Subcutaneous abdominal adipose tissue (tissue), 5 donors: ENCODE measurements at regions not wholly inside any gene's neighbourhood (a gene's known extent, or its start where the extent isn't known, plus 50 kb on each side); places are given as distances from the start of the nearest gene placed in this dataset.

ENCODE experiments used
- H3K27ac ChIP-seq: one replicate; pipeline ENCODE4 v1.7.0; 2013; ENCODE audit warnings: low read depth, mild to moderate bottlenecking, inconsistent platforms, low read length, moderate library complexity
- H3K27me3 ChIP-seq, 5 donors: one replicate each; pipeline ENCODE4 v1.7.0; 2013; ENCODE audit warnings: low read length in 5 of 5, inconsistent platforms in 1 of 5; ENCODE audit not compliant: control insufficient read depth in 5 of 5, insufficient read depth in 4 of 5
- H3K36me3 ChIP-seq, 5 donors: one replicate each; pipeline ENCODE4 v1.7.0; 2013; ENCODE audit warnings: low read length in 5 of 5; ENCODE audit not compliant: control insufficient read depth in 5 of 5, insufficient read depth in 5 of 5
- H3K4me1 ChIP-seq, 5 donors: one replicate each; pipeline ENCODE4 v1.7.0; 2013; ENCODE audit warnings: low read length in 5 of 5, mild to moderate bottlenecking in 3 of 5, moderate library complexity in 1 of 5; ENCODE audit not compliant: control insufficient read depth in 5 of 5, insufficient read depth in 5 of 5
- H3K4me3 ChIP-seq, 5 donors: one replicate each; pipeline ENCODE4 v1.7.0; 2013; ENCODE audit warnings: low read length in 5 of 5, low read depth in 1 of 5
- H3K9ac ChIP-seq, 5 donors: one replicate each; pipeline ENCODE4 v1.7.0; 2013; ENCODE audit warnings: low read length in 5 of 5, mild to moderate bottlenecking in 4 of 5, moderate library complexity in 3 of 5
- H3K9me3 ChIP-seq, 5 donors: one replicate each; pipeline ENCODE4 v1.7.0; 2013; ENCODE audit warnings: low read length in 5 of 5; ENCODE audit not compliant: control insufficient read depth in 5 of 5
- donor health status: healthy.
- donor health status: healthy.
- donor health status: healthy.
- donor health status: healthy.
- donor health status: healthy.

GRCh38 chr5:29769474-29769873 lies 1424.0 kb upstream of the CDH6 start:
- no peaks in the 10 kb centered on the region for H3K27me3 ChIP-seq
- H3K27ac ChIP-seq = no peak overlapping the region
- H3K4me3 ChIP-seq = no peak overlapping the region

GRCh38 chr5:29758986-29759421 lies 1434.5 kb upstream of the CDH6 start:
- Histone ChIP-seq H3K27ac (no peak overlapping the region), H3K36me3 (no peaks in the 10 kb centered on the region), H3K4me1 (no peaks in the 10 kb centered on the region), H3K27me3 (no peaks in the 10 kb centered on the region), H3K4me3 (no peak overlapping the region), H3K9ac (no peak overlapping the region), H3K9me3 (peaks cover 0 to 5% (median 0%) of the 10 kb centered on the region in 5 donors)

More at GRCh38 chr5:29769474-29769873, 1424.0 kb upstream of the CDH6 start:
- Histone ChIP-seq H3K9me3 (no peaks in the 10 kb centered on the region), H3K36me3 (no peaks in the 10 kb centered on the region), H3K4me1 (no peaks in the 10 kb centered on the region), H3K9ac (no peak overlapping the region)

- no peak overlapping the region for H3K4me3 ChIP-seq
- no peaks in the 10 kb centered on the region for H3K27me3 ChIP-seq
- no peaks in the 10 kb centered on the region for H3K4me1 ChIP-seq
- H3K9me3 ChIP-seq = peaks cover 0 to 3% (median 0%) of the 10 kb centered on the region in 5 donors
- H3K9ac ChIP-seq = no peak overlapping the region
- no peaks in the 10 kb centered on the region for H3K36me3 ChIP-seq
- H3K27ac ChIP-seq = no peak overlapping the region
Observed at GRCh38 chr5:29750453-29750852, 1443.0 kb upstream of the CDH6 start.

- Histone ChIP-seq H3K4me1 (no peaks in the 10 kb centered on the region), H3K27ac (no peak overlapping the region), H3K9me3 (peaks cover 0 to 3% (median 0%) of the 10 kb centered on the region in 5 donors), H3K36me3 (no peaks in the 10 kb centered on the region), H3K4me3 (no peak overlapping the region), H3K9ac (no peak overlapping the region), H3K27me3 (no peaks in the 10 kb centered on the region)
Observed at GRCh38 chr5:29744618-29745017, 1448.9 kb upstream of the CDH6 start.

- Histone ChIP-seq H3K36me3 (no peaks in the 10 kb centered on the region), H3K27ac (no peak overlapping the region), H3K4me1 (no peaks in the 10 kb centered on the region), H3K4me3 (no peak overlapping the region), H3K27me3 (no peaks in the 10 kb centered on the region), H3K9ac (no peak overlapping the region), H3K9me3 (peaks cover 0 to 2% (median 0%) of the 10 kb centered on the region in 5 donors)
Observed at GRCh38 chr5:29720954-29721353, 1472.5 kb upstream of the CDH6 start.

- Histone ChIP-seq H3K4me1 (no peaks in the 10 kb centered on the region), H3K9me3 (peaks cover 0 to 2% (median 0%) of the 10 kb centered on the region in 5 donors), H3K27me3 (no peaks in the 10 kb centered on the region), H3K9ac (no peak overlapping the region), H3K27ac (no peak overlapping the region), H3K36me3 (no peaks in the 10 kb centered on the region), H3K4me3 (no peak overlapping the region)
Observed at GRCh38 chr5:29719171-29719570, 1474.3 kb upstream of the CDH6 start.

- Histone ChIP-seq H3K27me3 (no peaks in the 10 kb centered on the region), H3K4me1 (no peaks in the 10 kb centered on the region), H3K9me3 (peaks cover 0 to 2% (median 0%) of the 10 kb centered on the region in 5 donors), H3K4me3 (no peak overlapping the region), H3K9ac (no peak overlapping the region), H3K27ac (no peak overlapping the region), H3K36me3 (no peaks in the 10 kb centered on the region)
Observed at GRCh38 chr5:29715167-29715566, 1478.3 kb upstream of the CDH6 start.

- Histone ChIP-seq H3K27me3 (no peaks in the 10 kb centered on the region), H3K9ac (no peak overlapping the region), H3K4me1 (no peaks in the 10 kb centered on the region), H3K4me3 (no peak overlapping the region), H3K36me3 (no peaks in the 10 kb centered on the region), H3K9me3 (peaks cover 0 to 2% (median 0%) of the 10 kb centered on the region in 5 donors), H3K27ac (no peak overlapping the region)
Observed at GRCh38 chr5:29702875-29703274, 1490.6 kb upstream of the CDH6 start.

- Histone ChIP-seq H3K36me3 (no peaks in the 10 kb centered on the region), H3K4me1 (no peaks in the 10 kb centered on the region), H3K27me3 (no peaks in the 10 kb centered on the region), H3K4me3 (no peak overlapping the region), H3K9ac (no peak overlapping the region), H3K9me3 (peaks cover 0 to 2% (median 0%) of the 10 kb centered on the region in 5 donors), H3K27ac (no peak overlapping the region)
Observed at GRCh38 chr5:29701600-29701999, 1491.9 kb upstream of the CDH6 start.

- H3K27ac ChIP-seq = no peak overlapping the region
- no peaks in the 10 kb centered on the region for H3K36me3 ChIP-seq
- no peak overlapping the region for H3K4me3 ChIP-seq
- no peaks in the 10 kb centered on the region for H3K9me3 ChIP-seq
- H3K4me1 ChIP-seq = no peaks in the 10 kb centered on the region
- no peak overlapping the region for H3K9ac ChIP-seq
- no peaks in the 10 kb centered on the region for H3K27me3 ChIP-seq
Observed at GRCh38 chr5:29697785-29698414, 1495.6 kb upstream of the CDH6 start.
